ENCODE measurements at regions not wholly inside any gene's neighbourhood (a gene's known extent, or its start where the extent isn't known, plus 50 kb on each side); places are given as distances from the start of the nearest gene placed in this dataset.

- Histone ChIP-seq H3K9me3 (no peaks in the 10 kb centered on the region), H3K27me3 (no peaks in the 10 kb centered on the region), H3K4me3 (no peak overlapping the region), H3K36me3 (no peaks in the 10 kb centered on the region), H3K27ac (no peak overlapping the region), H3K4me1 (peaks cover 15% of the 10 kb centered on the region)
- TF ChIP-seq EP300 (IDR thresholded peaks at IDR 0.05) (no peak), POLR2AphosphoS5 (IDR thresholded peaks at IDR 0.05) (no peak), CTCF (IDR thresholded peaks at IDR 0.05) (no peak), POLR2A (IDR thresholded peaks at IDR 0.05) (no peak)
- WGBS: 92% methylated on average over 3 of the region's 3 CpGs
- no peak for DNase-seq (ENCODE audit: low spot score in 2 of 2)
Observed at GRCh38 chr1:67577646-67578045, 107.4 kb upstream of the GADD45A start.

- TF ChIP-seq EP300 (IDR thresholded peaks at IDR 0.05): no peak
- TF ChIP-seq POLR2AphosphoS5 (IDR thresholded peaks at IDR 0.05): no peak
- H3K27ac ChIP-seq: no peak overlapping the region
- H3K4me1 ChIP-seq: peaks cover 8% of the 10 kb centered on the region
- H3K9me3 ChIP-seq: no peaks in the 10 kb centered on the region
- no peaks in the 10 kb centered on the region for H3K27me3 ChIP-seq
- 92% methylated on average over 6 of the region's 6 CpGs for WGBS
- no peak overlapping the region for H3K4me3 ChIP-seq
- H3K36me3 ChIP-seq: no peaks in the 10 kb centered on the region
- DNase-seq (ENCODE audit: low spot score in 2 of 2): no peak
Observed at GRCh38 chr1:67578397-67579020, 106.5 kb upstream of the GADD45A start.

DNA sequence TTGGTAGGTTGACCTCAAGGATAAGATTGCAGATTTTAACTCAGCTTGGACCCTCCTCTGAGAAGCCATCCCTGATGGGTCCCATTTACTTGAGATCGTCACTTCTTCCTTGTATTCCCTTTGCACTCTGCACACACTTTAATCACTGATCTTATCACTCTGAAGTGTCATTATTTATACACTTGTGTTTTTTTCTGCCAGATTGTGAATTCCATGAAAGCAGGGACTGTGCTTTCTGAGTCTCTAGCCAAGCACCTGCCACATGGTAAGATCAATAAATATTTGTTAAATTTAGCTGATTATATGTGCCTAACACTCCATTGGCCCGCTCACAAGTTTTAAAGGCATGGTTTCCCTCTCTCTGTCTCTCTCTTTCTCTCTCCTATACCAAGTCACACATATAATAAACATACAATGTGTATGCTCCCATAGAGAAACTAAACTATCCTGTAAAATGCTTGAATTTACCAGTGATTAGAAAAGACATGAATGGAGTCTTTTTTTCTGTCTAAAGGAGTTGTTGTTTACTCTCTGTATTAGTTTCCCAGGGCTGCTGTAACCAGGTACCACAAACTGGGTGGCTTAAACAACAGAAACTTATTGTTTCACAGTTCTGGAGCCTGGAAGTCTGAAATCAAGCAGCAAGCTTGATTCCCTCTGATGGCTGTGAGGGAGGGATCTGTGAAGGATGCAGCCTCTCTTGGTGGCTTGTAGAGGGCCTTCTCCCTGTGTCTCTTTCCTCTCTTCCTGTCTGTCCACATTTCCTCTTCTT, 105.2 kb upstream of the GADD45A start:
- no peak for DNase-seq (ENCODE audit: low spot score in 2 of 2)
- H3K9me3 ChIP-seq: no peaks in the 10 kb centered on the region
- peaks cover 6% of the 10 kb centered on the region for H3K4me1 ChIP-seq
- WGBS: 83% methylated on average over 2 of the region's 2 CpGs
- no peak overlapping the region for H3K27ac ChIP-seq
- no peak for TF ChIP-seq CTCF (IDR thresholded peaks at IDR 0.05)
- TF ChIP-seq EP300 (IDR thresholded peaks at IDR 0.05): no peak
- TF ChIP-seq POLR2A (IDR thresholded peaks at IDR 0.05): no peak
- no peak for TF ChIP-seq POLR2AphosphoS5 (IDR thresholded peaks at IDR 0.05)
- H3K4me3 ChIP-seq: no peak overlapping the region
- H3K27me3 ChIP-seq: no peaks in the 10 kb centered on the region
- H3K36me3 ChIP-seq: no peaks in the 10 kb centered on the region

GRCh38 chr1:67580691-67581403, 104.2 kb upstream of the GADD45A start:
- Histone ChIP-seq H3K27me3 (no peaks in the 10 kb centered on the region), H3K9me3 (no peaks in the 10 kb centered on the region), H3K4me3 (no peak overlapping the region), H3K36me3 (no peaks in the 10 kb centered on the region), H3K4me1 (no peaks in the 10 kb centered on the region), H3K27ac (no peak overlapping the region)
- TF ChIP-seq POLR2AphosphoS5 (IDR thresholded peaks at IDR 0.05): no peak
- no peak for TF ChIP-seq CTCF (IDR thresholded peaks at IDR 0.05)
- TF ChIP-seq POLR2A (IDR thresholded peaks at IDR 0.05): no peak
- no peak for TF ChIP-seq EP300 (IDR thresholded peaks at IDR 0.05)
- no peak for DNase-seq (ENCODE audit: low spot score in 2 of 2)
- 66% methylated on average over 4 of the region's 4 CpGs for WGBS

DNA sequence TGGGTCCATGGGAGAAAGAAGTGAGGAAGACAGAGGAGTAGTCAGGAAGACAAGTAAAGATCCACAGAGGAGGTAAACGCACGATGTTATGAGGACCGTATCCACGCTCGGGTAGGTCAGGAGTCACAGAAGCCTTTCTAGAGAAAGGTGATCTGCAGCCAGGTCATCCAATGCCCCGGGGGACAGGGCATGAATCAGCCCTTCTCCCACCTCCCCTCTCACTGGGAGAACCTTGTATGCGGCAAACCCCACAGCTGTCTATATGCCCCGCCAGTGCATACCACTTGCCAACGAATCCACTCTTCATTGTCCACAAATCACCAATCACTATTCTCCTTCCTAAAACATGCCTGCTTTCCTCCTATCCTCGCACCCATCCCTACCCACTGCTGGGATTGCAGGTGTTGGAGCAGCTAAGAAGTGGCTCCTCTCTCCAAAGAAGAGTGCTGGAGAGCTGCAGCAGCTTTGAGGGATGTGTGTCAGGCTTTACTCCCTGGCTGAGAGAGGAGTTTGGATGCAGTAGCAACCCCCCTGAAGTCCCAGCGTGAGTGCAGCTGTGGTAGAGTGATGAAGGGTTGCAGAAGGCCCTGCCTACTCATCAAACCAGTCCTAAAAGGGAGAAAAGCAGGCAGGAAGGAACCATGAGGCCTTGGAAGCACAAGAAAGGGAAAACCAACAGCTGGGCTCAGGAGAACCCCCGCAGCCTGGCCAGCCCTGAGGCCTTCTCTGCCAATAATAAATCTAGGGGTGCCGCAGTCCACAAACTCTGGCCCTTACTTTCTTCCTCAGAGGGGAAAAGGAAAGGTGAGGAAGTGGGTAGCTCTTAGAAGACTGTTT, 102.2 kb upstream of the GADD45A start:
- H3K4me1 ChIP-seq: peaks cover 18% of the 10 kb centered on the region
- no peaks in the 10 kb centered on the region for H3K36me3 ChIP-seq
- DNase-seq (ENCODE audit: low spot score in 2 of 2): no peak
- H3K9me3 ChIP-seq: no peaks in the 10 kb centered on the region
- H3K4me3 ChIP-seq: no peak overlapping the region
- H3K27me3 ChIP-seq: no peaks in the 10 kb centered on the region
- TF ChIP-seq EP300 (IDR thresholded peaks at IDR 0.05) (no peak), CTCF (IDR thresholded peaks at IDR 0.05) (no peak), POLR2AphosphoS5 (IDR thresholded peaks at IDR 0.05) (no peak), POLR2A (IDR thresholded peaks at IDR 0.05) (no peak)
- WGBS: 83% methylated on average over 13 of the region's 13 CpGs
- peak overlapping the region; percentile 23 for H3K27ac ChIP-seq
